C4-2B (cell line): ENCODE measurements at regions not wholly inside any gene's neighbourhood (a gene's known extent, or its start where the extent isn't known, plus 50 kb on each side); places are given as distances from the start of the nearest gene placed in this dataset.

Experiments
- ZFX ChIP-seq: fragments of 450-650 bp; IDR thresholded peaks from 2 replicates; pipeline ENCODE4 v1.6.1; 2017
- TF ChIP-seq, protein P1 (sequence below): fragments of 450-650 bp; conservative IDR thresholded peaks from 2 replicates; pipeline ENCODE4 v1.5.1; 2017; ENCODE audit warnings: mild to moderate bottlenecking

DNA sequence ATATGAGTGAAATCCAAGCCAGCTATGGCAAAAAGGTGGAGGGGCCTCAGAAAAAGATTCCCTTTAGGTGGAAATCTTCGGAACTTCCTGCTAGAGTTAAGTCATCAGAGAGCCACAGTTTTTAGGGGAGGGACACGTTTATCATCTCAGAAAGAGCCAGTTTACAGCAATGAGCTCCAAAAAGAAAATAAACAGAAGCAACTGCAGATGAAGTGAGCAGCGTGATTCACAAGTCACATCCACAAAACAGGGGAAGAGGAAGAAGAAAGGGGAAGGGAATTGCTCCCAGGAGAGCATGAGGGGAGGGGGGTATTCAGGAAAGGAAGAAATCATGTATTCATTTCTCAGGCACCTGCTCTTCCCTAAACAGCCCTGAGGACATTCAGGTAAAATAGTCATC is 156.2 kb upstream of the FOXK1 start:
- TF ChIP-seq, protein P1, sequence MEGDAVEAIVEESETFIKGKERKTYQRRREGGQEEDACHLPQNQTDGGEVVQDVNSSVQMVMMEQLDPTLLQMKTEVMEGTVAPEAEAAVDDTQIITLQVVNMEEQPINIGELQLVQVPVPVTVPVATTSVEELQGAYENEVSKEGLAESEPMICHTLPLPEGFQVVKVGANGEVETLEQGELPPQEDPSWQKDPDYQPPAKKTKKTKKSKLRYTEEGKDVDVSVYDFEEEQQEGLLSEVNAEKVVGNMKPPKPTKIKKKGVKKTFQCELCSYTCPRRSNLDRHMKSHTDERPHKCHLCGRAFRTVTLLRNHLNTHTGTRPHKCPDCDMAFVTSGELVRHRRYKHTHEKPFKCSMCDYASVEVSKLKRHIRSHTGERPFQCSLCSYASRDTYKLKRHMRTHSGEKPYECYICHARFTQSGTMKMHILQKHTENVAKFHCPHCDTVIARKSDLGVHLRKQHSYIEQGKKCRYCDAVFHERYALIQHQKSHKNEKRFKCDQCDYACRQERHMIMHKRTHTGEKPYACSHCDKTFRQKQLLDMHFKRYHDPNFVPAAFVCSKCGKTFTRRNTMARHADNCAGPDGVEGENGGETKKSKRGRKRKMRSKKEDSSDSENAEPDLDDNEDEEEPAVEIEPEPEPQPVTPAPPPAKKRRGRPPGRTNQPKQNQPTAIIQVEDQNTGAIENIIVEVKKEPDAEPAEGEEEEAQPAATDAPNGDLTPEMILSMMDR, result no peak
- TF ChIP-seq ZFX, result no peak
